GM18505 (cell line): ENCODE measurements at regions not wholly inside any gene's neighbourhood (a gene's known extent, or its start where the extent isn't known, plus 50 kb on each side); places are given as distances from the start of the nearest gene placed in this dataset.

Source experiments
- ATAC-seq: cut with Tn5 transposase; IDR thresholded peaks from one replicate; pipeline ENCODE4 v1.9.1; 2021; ENCODE audit not compliant: unreplicated experiment
- POLR2A ChIP-seq: IDR thresholded peaks from 4 replicates; pipeline ENCODE4 v1.6.1; 2011; ENCODE audit warnings: borderline replicate concordance; ENCODE audit not compliant: insufficient read depth, insufficient read length; ENCODE audit errors: extremely low read depth

DNA sequence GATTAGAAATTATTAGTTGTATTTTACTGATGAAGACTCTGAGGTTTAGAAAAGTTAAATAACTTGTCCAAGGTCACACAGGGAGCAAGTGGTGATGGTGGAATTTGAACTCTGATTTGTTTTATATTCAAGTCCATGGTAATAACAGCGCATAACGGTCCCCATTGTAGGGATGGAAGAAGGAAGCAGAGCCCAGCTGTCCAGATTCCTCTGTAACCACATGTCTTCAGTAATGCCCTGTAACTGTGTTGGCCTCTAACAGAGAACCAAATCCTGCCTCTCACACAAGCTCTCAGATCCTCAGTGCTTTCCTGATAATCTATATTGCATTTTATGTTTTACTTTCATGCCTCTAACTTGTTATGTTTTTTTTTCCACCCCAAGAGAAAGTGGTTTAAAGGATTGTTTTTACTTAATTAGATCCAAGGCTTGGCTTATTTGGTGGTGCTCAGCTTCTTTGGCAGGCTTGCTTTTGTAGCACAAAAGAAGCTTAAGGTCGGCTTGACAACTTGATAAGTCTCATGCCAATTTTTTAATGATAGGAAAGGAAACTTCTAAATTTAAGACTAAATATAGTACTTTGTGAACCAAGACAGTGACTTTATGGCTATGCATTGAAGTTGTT, 105.1 kb upstream of the SEL1L start:
- no peak for ATAC-seq
- no peak for TF ChIP-seq POLR2A

DNA sequence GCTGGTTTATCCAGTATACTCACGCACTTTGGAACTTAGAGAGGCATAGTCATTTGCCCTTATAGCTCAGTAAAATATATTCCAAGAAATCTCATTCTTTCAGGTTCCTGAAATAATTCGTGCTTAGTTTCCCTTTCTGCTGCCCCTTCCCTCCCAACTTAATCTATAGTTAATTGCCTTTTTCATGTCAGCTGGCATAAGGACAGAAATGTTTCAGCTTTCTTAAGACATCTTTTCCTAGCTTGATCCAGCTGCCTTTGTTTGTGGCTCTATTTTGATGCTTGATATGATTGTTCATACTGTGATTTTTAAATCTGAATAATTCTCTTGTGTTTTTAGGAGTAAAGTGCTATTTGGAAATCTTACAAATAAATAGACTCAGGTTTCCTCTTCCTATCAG, 120.0 kb upstream of the SEL1L start:
- no peak for TF ChIP-seq POLR2A
- no peak for ATAC-seq

DNA sequence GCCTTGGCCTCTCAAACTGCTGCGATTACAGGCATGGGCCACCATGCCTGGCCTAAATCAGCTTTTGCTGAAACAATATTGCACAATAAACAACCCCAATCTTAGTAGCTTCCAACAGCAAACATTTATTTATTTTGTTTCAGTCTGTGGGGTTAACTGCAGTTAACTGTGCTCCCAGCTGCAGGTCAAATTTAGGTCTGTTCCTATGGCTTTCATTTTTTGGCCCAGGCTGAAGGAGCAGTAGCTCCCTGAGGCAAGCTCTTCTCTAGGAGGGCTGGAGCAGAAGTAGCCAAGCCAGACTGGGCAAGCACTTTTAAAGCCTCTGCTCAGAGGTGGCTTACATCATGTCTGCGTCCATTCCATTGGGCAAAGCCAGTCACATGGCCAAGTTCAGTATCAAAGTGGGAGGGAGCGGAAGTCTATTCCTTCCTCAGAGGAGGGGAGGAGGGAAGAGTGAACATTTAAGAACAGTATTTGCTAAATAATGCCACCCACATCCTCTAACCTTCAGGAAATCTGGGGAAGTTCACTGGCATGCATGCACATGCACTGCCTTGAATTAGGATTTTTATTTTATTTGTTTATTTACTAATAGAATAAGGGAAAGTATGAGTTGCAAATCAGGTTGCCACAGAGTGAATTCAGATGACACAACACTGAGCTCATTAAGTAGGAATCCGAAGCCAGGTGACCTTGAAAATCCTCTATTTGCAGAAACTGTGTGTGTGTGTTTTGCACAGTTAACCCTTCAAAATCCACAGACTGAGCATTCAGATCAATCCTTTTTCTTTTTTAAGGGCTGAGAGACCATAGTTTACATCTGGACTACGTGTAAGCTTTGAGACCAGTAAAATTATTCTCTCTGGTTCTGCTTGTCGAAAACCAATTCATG, 122.0 kb upstream of the SEL1L start:
- no peak for ATAC-seq
- no peak for TF ChIP-seq POLR2A

DNA sequence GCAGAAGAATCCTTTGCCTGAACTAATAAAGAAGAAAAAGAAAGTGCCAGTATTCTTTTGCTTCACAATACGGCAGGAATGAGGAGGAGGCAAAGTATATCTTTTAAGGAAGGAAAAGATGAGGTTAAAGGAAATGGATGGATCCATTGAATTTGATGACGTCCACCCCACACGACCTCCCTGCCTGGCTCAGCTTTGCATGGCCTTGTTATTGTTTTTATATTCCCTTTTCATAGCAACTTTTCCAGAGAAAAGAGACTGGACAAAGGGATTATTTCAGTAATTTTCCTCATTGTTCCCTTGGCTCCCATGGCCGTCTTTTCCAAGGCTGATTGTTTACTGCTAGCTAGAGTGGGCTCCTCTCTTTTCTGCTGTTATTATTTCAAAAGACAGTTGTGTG, 123.2 kb upstream of the SEL1L start:
- no peak for ATAC-seq
- TF ChIP-seq POLR2A, result no peak

DNA sequence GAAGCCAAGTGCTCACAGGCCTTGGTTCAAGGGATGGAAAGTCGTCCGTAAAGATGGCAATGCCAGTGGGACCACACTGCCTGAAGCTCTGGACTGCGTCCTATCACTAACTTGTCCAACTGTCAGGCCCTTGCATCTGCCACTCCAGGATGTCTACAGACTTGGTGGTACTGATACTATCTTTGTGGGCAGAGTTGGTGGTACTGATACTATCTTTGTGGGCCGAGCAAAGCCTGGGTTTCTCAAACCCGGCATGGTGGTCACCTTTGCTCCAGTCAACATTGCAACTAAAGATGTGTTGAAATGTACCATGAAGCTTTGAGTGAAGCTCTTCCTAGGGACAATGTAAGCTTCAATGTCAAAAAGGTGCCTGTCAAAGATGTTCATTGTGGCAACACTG, 128.4 kb upstream of the SEL1L start:
- no peak for TF ChIP-seq POLR2A
- ATAC-seq, result no peak

DNA sequence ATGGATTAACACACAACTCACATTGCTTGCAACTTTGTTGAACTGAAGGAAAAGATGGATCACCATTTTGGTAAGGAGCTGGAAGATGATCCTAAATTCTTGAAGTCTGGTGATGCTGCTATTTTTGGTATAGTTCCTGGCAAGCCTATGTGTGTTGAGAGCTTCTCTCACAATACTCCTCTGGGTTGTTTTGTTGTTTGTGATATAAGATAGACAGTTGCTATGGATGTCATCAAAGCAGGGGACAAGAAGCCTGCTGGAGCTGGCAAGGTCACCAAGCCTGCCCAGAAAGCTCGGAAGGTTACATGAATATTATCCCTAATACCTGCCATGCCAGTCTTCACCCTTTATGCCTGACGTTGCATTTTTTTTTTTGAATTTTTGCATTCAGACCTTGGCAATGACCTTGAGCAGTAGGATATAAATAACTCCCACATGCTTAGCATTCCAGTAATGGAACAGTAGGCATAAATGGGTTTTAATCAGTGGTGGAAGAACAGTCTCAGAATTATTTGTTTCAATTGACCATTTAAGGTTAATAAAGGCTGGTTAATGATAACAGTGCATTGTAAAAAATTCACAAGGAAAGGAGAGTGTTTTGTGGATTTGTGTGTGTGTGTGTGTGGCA, 129.0 kb upstream of the SEL1L start:
- no peak for TF ChIP-seq POLR2A
- no peak for ATAC-seq

DNA sequence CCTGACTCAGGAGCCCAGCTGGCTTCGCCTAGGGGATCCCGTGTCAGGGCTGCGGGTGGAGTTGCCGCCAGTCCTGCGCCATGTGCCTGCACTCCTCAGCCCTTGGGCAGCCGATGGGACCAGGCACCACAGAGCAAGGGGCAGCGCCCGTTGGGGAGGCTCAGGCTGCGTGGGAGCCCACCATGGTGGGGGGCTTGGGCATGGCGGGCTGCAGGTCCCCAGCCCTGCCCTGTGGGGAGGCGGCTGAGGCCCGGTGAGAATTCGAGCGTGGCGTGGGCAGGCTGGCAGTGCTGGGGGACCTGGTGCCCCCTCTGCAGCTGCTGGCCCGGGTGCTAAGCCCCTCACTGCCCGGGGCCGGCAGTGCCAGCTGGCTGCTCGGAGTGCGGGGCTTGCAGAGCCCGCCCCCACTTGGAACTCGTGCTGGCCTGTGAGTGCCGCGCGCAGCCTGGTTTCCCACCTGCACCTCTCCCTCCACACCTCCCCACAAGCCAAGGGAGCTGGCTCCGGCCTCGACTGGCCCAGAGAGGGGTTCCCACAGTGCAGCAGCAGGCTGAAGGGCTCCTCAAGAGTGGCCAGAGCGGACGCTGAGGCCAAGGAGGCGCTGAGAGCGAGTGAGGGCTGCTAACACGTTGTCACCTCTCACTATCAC, 135.1 kb upstream of the SEL1L start:
- TF ChIP-seq POLR2A, result no peak
- no peak for ATAC-seq

DNA sequence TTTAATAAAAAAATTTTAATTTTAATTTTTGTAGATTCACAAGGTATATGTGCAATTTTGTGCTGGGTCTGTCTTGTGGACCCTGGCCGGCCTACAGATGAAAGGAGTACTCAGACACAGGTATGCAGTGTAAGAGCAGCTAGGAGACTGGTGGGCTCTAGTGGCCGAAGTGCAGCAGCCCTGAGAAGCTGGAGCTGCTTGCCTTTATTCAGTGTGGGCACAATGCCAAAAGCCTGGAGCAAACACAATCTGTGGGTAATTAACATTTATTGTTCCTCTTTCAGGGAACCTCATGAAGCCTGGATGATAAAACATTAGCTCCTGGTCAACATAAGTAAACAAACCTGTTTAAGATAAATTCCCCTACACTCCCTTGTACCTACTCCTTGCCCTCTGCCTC, 135.7 kb upstream of the SEL1L start:
- TF ChIP-seq POLR2A, result no peak
- ATAC-seq, result no peak

DNA sequence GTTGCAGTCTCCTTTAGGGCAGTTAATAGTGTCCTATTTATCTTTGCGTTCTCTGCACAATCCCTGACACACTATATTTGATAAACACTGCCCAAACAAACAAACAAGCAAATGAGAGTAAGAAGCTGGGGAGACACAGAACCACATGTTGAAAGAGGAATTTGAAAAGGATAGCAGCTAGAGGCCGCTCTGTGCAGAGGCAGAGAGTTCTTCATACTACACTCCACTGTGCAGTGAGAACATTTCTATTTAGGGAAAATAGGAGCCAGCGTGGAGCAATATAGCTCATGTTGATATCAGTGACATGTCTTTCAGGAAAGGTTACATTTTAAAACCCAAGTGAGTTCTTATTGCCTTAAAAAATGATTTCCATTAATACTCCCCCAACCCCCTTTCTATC, 140.3 kb upstream of the SEL1L start:
- no peak for ATAC-seq
- TF ChIP-seq POLR2A, result no peak

DNA sequence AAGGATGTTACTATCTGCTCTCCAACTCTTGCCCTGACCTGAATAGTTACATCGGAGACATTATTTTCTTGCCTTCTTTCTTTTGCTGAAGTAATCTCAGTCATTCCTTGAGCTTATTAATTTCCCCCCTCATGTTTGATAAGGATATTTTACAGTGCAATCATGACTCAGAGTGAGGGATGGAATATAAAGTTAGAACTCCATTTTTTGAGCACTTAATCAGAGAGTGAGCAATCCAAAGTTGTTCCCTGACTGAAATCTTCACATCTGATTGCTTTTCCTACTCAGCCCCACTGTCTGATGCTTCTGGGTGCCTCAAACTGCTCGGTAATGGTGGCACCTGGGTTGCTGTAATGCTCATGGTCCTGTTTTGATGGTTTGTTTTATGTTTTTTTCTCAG, 142.7 kb upstream of the SEL1L start:
- no peak for TF ChIP-seq POLR2A
- no peak for ATAC-seq

DNA sequence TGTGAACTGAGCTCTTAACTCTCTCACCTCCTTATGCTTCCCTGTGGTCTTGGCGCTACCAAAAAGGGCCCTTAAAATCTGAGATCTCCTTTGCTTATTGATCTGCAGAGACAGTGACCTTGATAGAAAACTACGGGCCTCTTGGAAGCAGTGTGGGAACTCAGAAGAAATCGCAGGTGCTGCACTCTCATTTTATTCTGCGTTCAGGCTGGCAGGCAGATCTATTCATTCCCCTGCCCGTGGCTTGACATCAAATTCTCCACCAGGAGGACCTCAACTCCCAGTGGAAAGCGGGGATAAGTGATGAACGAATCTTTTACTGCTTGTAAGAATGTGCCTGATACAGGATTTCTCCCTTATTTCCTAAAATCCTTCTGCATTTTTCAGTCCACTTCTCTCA, 143.2 kb upstream of the SEL1L start:
- no peak for TF ChIP-seq POLR2A
- ATAC-seq, result no peak

DNA sequence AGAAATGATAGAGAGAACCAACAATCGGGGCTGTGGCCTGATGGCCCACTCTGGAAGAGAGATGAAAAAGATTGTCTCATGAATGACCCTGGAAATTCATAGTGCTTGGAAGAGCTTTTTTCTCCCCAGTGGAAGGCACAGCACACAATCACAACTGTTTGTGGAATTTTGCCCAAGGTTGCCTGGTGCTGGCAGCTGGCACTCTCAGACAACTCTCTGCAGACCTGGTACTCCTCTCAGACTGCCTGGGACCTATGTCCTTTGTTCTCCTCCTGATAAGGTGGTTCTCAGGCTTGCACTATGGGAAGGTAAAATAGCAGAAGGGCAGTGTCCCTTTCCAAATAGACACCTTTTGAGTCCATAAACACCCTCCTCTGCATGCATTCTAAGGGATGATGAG, 144.1 kb upstream of the SEL1L start:
- TF ChIP-seq POLR2A, result no peak
- ATAC-seq, result no peak

DNA sequence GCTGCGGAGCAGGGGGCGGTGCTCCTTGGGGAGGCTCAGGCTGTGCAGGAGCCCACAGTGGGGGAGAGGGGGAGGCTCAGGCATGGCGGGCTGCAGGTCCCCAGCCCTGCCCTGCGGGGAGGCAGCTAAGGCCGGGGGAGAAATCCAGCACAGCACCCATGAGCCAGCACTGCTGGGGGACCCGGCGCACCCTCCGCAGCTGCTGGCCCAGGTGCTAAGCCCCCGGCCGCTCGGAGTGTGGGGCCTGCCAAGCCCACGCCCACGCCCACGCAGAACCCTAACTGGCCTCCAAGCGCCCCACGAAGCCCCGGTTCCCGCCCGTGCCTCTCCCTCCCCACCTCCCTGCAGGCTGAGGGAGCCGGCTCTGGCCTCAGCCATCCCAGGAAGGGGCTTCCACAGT, 145.6 kb upstream of the SEL1L start:
- no peak for ATAC-seq
- TF ChIP-seq POLR2A, result no peak
